ENCODE measurements at regions not wholly inside any gene's neighbourhood (a gene's known extent, or its start where the extent isn't known, plus 50 kb on each side); places are given as distances from the start of the nearest gene placed in this dataset.

DNA sequence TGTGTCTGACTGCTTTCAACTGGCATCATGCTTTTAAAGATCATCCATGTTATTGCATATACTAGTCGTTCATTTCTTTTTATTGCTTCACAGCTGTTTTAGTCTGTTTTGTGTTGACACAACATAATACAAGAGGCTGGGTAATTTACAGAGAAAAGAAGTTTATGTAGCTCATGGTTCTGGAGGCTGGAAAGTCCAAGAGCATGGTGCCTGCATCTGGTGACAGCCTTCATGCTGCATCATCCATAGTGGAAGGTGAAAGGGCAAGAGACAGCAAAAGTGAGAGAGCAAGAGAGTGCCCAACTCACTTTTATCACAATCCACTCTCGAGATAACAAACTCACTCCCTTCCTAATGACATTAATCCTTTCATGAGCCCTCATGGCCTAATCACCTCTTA is 198.4 kb downstream of the NSG2 start:
- TF ChIP-seq, protein P1, sequence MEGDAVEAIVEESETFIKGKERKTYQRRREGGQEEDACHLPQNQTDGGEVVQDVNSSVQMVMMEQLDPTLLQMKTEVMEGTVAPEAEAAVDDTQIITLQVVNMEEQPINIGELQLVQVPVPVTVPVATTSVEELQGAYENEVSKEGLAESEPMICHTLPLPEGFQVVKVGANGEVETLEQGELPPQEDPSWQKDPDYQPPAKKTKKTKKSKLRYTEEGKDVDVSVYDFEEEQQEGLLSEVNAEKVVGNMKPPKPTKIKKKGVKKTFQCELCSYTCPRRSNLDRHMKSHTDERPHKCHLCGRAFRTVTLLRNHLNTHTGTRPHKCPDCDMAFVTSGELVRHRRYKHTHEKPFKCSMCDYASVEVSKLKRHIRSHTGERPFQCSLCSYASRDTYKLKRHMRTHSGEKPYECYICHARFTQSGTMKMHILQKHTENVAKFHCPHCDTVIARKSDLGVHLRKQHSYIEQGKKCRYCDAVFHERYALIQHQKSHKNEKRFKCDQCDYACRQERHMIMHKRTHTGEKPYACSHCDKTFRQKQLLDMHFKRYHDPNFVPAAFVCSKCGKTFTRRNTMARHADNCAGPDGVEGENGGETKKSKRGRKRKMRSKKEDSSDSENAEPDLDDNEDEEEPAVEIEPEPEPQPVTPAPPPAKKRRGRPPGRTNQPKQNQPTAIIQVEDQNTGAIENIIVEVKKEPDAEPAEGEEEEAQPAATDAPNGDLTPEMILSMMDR (IDR thresholded peaks at IDR 0.05; ENCODE audit: unreplicated experiment in 3 of 3) = no peak
- Mint-ChIP-seq H3K27ac (no peak overlapping the region), H3K27me3 (ENCODE audit: low read depth) (peaks cover 8% of the 10 kb centered on the region), H3K4me1 (peaks cover 9% of the 10 kb centered on the region), H3K36me3 (ENCODE audit: low read depth) (no peaks in the 10 kb centered on the region), H3K4me3 (no peak overlapping the region), H3K9me3 (peaks cover 14% of the 10 kb centered on the region)

DNA sequence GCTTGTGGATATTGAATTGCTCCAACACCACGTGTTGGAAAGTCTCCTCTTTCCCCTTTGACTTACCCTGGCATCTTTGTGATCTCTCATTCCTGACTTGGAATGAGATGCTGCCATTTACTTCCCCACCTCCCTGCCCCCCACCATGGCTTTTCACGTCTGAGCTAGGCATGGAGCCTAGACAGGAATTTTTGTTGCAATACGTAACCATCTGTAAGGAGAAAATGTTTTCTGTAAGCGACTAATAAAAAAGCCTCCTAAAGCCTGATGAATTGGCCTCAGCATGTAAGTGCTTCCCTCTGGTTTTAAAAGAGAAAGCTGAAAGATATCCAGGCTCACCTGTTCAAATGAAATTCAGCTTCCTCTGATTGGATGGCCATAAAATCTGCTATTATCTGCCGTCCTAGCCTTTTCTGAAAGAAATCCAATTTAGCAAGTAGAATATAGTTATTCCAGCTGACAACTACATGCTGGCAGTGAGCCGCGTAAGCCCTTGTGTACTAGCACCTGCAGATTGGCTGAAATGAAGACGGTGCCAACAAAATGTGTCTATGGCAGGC is 200.1 kb downstream of the NSG2 start:
- TF ChIP-seq, protein P1 (IDR thresholded peaks at IDR 0.05; ENCODE audit: unreplicated experiment in 3 of 3) = no peak
- Mint-ChIP-seq H3K27ac (no peak overlapping the region), H3K4me3 (no peak overlapping the region), H3K9me3 (peaks cover 5% of the 10 kb centered on the region), H3K27me3 (ENCODE audit: low read depth) (no peaks in the 10 kb centered on the region), H3K36me3 (ENCODE audit: low read depth) (no peaks in the 10 kb centered on the region), H3K4me1 (peaks cover 9% of the 10 kb centered on the region)

DNA sequence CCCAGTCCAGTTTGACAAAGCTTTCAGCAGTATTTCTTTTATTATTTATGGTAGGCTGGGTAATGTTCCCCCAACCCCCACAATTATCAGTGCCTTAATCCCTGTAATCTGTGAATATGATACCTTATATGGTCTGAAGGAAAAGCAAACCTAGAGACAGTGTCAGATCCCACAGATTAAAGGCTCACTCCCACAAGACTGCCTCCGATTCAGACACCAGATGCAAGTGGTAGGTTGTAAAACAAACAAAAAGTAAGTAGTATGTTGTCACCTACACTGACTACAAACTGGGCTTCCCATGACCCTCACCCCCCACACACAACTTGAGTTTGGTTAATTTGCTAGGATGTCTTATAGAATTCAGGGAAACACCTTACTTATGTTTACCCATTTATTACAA is 201.2 kb downstream of the NSG2 start:
- no peak overlapping the region for H3K27ac Mint-ChIP-seq
- H3K9me3 Mint-ChIP-seq = peaks cover 5% of the 10 kb centered on the region
- H3K27me3 Mint-ChIP-seq (ENCODE audit: low read depth) = no peaks in the 10 kb centered on the region
- H3K36me3 Mint-ChIP-seq (ENCODE audit: low read depth) = no peaks in the 10 kb centered on the region
- TF ChIP-seq, protein P1 (IDR thresholded peaks at IDR 0.05; ENCODE audit: unreplicated experiment in 3 of 3) = no peak
- no peak overlapping the region for H3K4me3 Mint-ChIP-seq
- peaks cover 9% of the 10 kb centered on the region for H3K4me1 Mint-ChIP-seq

DNA sequence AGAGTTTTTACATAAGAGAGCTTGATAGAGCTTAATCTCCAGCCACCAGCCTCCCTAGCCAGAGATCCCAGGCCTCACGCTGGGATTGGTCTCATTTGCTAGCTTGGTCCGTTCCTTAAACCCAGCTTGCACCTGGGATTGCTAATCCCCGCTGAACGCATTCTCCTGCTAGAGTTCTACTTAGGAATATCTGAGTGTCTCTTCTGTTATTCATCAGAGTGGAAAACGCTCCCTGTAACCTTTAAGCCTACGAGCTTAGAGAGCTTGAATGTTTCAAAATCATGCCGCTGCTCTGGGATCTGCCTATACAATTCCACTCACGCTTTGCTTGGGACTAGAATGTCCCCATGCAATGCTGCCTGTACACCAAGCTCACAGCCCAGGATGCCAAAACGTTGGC is 201.8 kb downstream of the NSG2 start:
- Mint-ChIP-seq H3K27ac (no peak overlapping the region), H3K27me3 (ENCODE audit: low read depth) (no peaks in the 10 kb centered on the region), H3K4me1 (peaks cover 9% of the 10 kb centered on the region), H3K4me3 (no peak overlapping the region), H3K9me3 (peaks cover 5% of the 10 kb centered on the region), H3K36me3 (ENCODE audit: low read depth) (no peaks in the 10 kb centered on the region)
- TF ChIP-seq, protein P1 (IDR thresholded peaks at IDR 0.05; ENCODE audit: unreplicated experiment in 3 of 3) = no peak

DNA sequence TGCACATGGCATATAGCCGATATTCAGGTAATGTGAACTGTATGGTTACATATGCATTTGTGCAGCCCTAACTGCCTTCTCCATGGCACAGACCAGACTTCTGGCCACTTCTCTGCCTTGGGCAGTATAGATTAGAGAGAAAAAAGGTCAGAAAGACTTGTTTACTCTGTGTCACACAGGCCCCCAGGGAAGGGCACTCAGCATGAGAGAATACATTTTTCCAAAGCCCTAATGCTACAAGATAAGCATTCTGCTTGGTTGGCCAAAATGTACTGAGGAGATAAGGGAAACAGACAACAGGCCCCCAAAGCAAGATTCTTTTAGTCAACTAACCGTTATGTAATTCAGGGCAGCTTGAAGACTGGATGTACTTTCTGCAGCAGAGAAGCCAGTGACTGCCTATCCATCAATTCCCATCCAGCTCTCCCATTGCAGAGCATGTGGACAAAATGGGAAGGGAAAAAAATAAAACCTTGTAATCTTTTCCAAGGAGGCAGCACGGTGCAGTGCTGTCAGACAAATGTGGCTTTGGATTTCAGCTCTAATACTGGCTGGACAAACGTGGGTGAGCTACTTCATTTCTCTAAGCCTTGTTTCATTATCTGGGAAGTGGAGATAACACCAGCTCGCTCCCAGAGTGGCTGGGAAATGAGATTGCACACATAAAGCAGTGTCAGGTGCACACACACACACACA is 205.9 kb downstream of the NSG2 start:
- TF ChIP-seq, protein P1 (IDR thresholded peaks at IDR 0.05; ENCODE audit: unreplicated experiment in 3 of 3) = no peak
- H3K4me1 Mint-ChIP-seq = no peaks in the 10 kb centered on the region
- no peak overlapping the region for H3K4me3 Mint-ChIP-seq
- no peaks in the 10 kb centered on the region for H3K36me3 Mint-ChIP-seq (ENCODE audit: low read depth)
- no peak overlapping the region for H3K27ac Mint-ChIP-seq
- peaks cover 5% of the 10 kb centered on the region for H3K9me3 Mint-ChIP-seq
- H3K27me3 Mint-ChIP-seq (ENCODE audit: low read depth) = peaks cover 7% of the 10 kb centered on the region

DNA sequence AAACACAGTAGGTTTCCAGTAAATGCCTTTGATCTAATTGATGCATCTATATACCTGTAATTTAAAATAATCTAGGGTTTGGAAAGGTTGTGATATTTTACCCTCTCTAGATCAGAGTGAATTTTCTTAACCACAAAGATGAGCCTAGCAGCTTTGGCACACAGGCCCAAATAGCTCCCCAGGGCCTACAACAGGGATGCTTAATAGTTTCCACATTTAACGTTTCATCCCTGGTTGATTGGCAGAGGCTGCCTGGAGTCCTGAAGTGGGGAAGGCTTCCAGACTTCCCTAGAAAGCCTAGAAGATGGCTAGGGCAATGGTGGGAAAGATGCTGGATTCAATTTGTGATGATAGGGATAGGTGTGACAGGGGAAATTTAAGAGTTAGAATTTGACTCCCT is 206.6 kb downstream of the NSG2 start:
- Mint-ChIP-seq H3K9me3 (peaks cover 7% of the 10 kb centered on the region), H3K27me3 (ENCODE audit: low read depth) (peaks cover 7% of the 10 kb centered on the region), H3K4me1 (no peaks in the 10 kb centered on the region), H3K4me3 (no peak overlapping the region), H3K36me3 (ENCODE audit: low read depth) (no peaks in the 10 kb centered on the region), H3K27ac (no peak overlapping the region)
- TF ChIP-seq, protein P1 (IDR thresholded peaks at IDR 0.05; ENCODE audit: unreplicated experiment in 3 of 3) = no peak

Data from nephron (organoid).